ENCODE measurements at regions not wholly inside any gene's neighbourhood (a gene's known extent, or its start where the extent isn't known, plus 50 kb on each side); places are given as distances from the start of the nearest gene placed in this dataset.
"Not testable (repeated sequence)": the region's sequence is repeated elsewhere in the genome, so short reads cannot be mapped to it uniquely, and the experiment has no call there.

- no peaks in the 10 kb centered on the region for H3K36me3 ChIP-seq (ENCODE audit: control insufficient read depth in 4 of 4, insufficient read depth in 4 of 4, low read length in 4 of 4)
- no peak overlapping the region for H3K4me3 ChIP-seq
- 90 to 93% methylated on average over 1 of the region's 1 CpG for WGBS, 2 donors
- no peak overlapping the region for H3K9ac ChIP-seq (ENCODE audit: insufficient read depth in 1 of 2, low read length in 2 of 2)
- no peak for TF ChIP-seq CTCF (IDR thresholded peaks at IDR 0.05; ENCODE audit: control extremely low read depth, extremely low read depth)
- no peaks in the 10 kb centered on the region for H3K27me3 ChIP-seq (ENCODE audit: control insufficient read depth in 3 of 3, insufficient read depth in 3 of 3, low read length in 2 of 3)
- DNase-seq, result no peak
- H3K27ac ChIP-seq (ENCODE audit: low read depth in 1 of 2, low read length in 1 of 2), result no peak overlapping the region
- H3K4me1 ChIP-seq (ENCODE audit: control insufficient read depth in 5 of 5, insufficient read depth in 5 of 5, low read length in 5 of 5), result peaks cover 0 to 4% (median 0%) of the 10 kb centered on the region in 5 donors
- H3K9me3 ChIP-seq (ENCODE audit: control insufficient read depth in 4 of 4, insufficient read depth in 3 of 4, low read length in 3 of 4), result peaks cover 0 to 4% (median 0%) of the 10 kb centered on the region in 4 donors
- no peak for ATAC-seq (ENCODE audit: insufficient read depth, low FRiP score)
Observed at GRCh38 chr11:57942808-57943207, 80.9 kb upstream of the OR9Q1 start.

GRCh38 chr11:57943766-57944165, 79.9 kb upstream of the OR9Q1 start:
- H3K36me3 ChIP-seq (ENCODE audit: control insufficient read depth in 4 of 4, insufficient read depth in 4 of 4, low read length in 4 of 4); ATAC-seq (ENCODE audit: insufficient read depth, low FRiP score); H3K27me3 ChIP-seq (ENCODE audit: control insufficient read depth in 3 of 3, insufficient read depth in 3 of 3, low read length in 2 of 3); H3K9me3 ChIP-seq (ENCODE audit: control insufficient read depth in 4 of 4, insufficient read depth in 3 of 4, low read length in 3 of 4); DNase-seq; H3K9ac ChIP-seq (ENCODE audit: insufficient read depth in 1 of 2, low read length in 2 of 2); H3K4me1 ChIP-seq (ENCODE audit: control insufficient read depth in 5 of 5, insufficient read depth in 5 of 5, low read length in 5 of 5); H3K27ac ChIP-seq (ENCODE audit: low read depth in 1 of 2, low read length in 1 of 2); H3K4me3 ChIP-seq: not testable (repeated sequence)
- WGBS, 2 donors, result 93 to 94% methylated on average over 27 to 28 of the region's 28 CpGs

GRCh38 chr11:57946628-57947027, 77.1 kb upstream of the OR9Q1 start:
- no peak for TF ChIP-seq CTCF (IDR thresholded peaks at IDR 0.05; ENCODE audit: control extremely low read depth, extremely low read depth)
- Histone ChIP-seq H3K9me3 (ENCODE audit: control insufficient read depth in 4 of 4, insufficient read depth in 3 of 4, low read length in 3 of 4) (peaks cover 0 to 4% (median 0%) of the 10 kb centered on the region in 4 donors), H3K27me3 (ENCODE audit: control insufficient read depth in 3 of 3, insufficient read depth in 3 of 3, low read length in 2 of 3) (no peaks in the 10 kb centered on the region), H3K9ac (ENCODE audit: insufficient read depth in 1 of 2, low read length in 2 of 2) (no peak overlapping the region), H3K4me1 (ENCODE audit: control insufficient read depth in 5 of 5, insufficient read depth in 5 of 5, low read length in 5 of 5) (peaks cover 0 to 4% (median 0%) of the 10 kb centered on the region in 5 donors), H3K27ac (ENCODE audit: low read depth in 1 of 2, low read length in 1 of 2) (no peak overlapping the region), H3K36me3 (ENCODE audit: control insufficient read depth in 4 of 4, insufficient read depth in 4 of 4, low read length in 4 of 4) (no peaks in the 10 kb centered on the region), H3K4me3 (no peak overlapping the region)
- DNase-seq (no peak), ATAC-seq (ENCODE audit: insufficient read depth, low FRiP score) (no peak)
- WGBS, 2 donors, result 82 to 89% methylated on average over 2 of the region's 2 CpGs

GRCh38 chr11:57964660-57965059, 59.0 kb upstream of the OR9Q1 start:
- ATAC-seq (ENCODE audit: insufficient read depth, low FRiP score), result no peak
- Histone ChIP-seq H3K36me3 (ENCODE audit: control insufficient read depth in 4 of 4, insufficient read depth in 4 of 4, low read length in 4 of 4) (no peaks in the 10 kb centered on the region), H3K9ac (ENCODE audit: insufficient read depth in 1 of 2, low read length in 2 of 2) (no peak overlapping the region), H3K27me3 (ENCODE audit: control insufficient read depth in 3 of 3, insufficient read depth in 3 of 3, low read length in 2 of 3) (no peaks in the 10 kb centered on the region), H3K4me3 (no peak overlapping the region), H3K4me1 (ENCODE audit: control insufficient read depth in 5 of 5, insufficient read depth in 5 of 5, low read length in 5 of 5) (no peaks in the 10 kb centered on the region), H3K27ac (ENCODE audit: low read depth in 1 of 2, low read length in 1 of 2) (no peak overlapping the region), H3K9me3 (ENCODE audit: control insufficient read depth in 4 of 4, insufficient read depth in 3 of 4, low read length in 3 of 4) (no peaks in the 10 kb centered on the region)
- TF ChIP-seq CTCF (IDR thresholded peaks at IDR 0.05; ENCODE audit: control extremely low read depth, extremely low read depth), result no peak
- DNase-seq, result no peak
- 82 to 85% methylated on average over 2 of the region's 2 CpGs for WGBS, 2 donors
